Lower leg skin (tissue), 4 donors: ENCODE measurements at regions not wholly inside any gene's neighbourhood (a gene's known extent, or its start where the extent isn't known, plus 50 kb on each side); places are given as distances from the start of the nearest gene placed in this dataset.

Experiments
- DNase-seq, 2 donors: peaks; one replicate each; pipeline ENCODE4 v3.0.0-alpha.2; 2019; ENCODE audit warnings: low spot score in 2 of 2
- H3K4me3 ChIP-seq: fragments of 200-600 bp; sonication (generic); 2 replicates; pipeline ENCODE4 v1.5.1; 2017; ENCODE audit warnings: mild to moderate bottlenecking, low read depth; ENCODE audit not compliant: poor library complexity, severe bottlenecking
- POLR2A ChIP-seq, 2 donors: fragments of 450-650 bp; IDR thresholded peaks; one replicate each; pipeline ENCODE4 v1.6.1; 2016 to 2017; ENCODE audit warnings: antibody characterized with exemption in 2 of 2, mild to moderate bottlenecking in 1 of 2, moderate library complexity in 1 of 2
- WGBS, 2 donors: methylation state at CpG; one replicate each; pipeline ENCODE4 v1.1.5; 2018; 5-methylcytosine and 5-hydroxymethylcytosine counted together
- intact Hi-C: fragments of 100-400 bp; cut with DNase I; formaldehyde crosslinking; loops from one replicate; pipeline ENCODE4 v1.15.0; 2023; ENCODE audit warnings: low total_unique reads
- TF ChIP-seq, protein P1 (sequence below), 3 donors: fragments of 450-650 bp; IDR thresholded peaks; one replicate each; pipeline ENCODE4 v1.5.1; 2016; ENCODE audit warnings: antibody characterized with exemption in 3 of 3, mild to moderate bottlenecking in 3 of 3, moderate library complexity in 2 of 3

DNA sequence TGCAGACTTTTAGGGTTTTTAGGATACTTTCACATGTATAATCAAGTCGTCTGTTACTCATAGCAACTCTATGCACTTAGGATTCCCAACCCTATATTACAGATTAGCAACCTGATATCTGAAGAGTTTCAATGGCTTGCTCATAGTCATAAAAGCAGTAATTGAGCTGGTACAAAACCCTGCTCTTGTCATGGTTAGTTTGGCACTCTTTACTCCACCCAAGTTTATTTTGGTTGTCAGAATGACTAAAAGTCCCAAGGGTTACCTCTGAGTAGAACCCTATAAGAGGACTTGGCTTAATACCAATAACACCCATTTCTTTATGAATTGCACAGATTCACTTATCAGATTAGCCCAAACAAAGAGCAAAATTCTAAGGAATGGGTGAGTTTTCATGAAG lies 550.6 kb downstream of the SOX6 start:
- no peak for DNase-seq
- TF ChIP-seq, protein P1, sequence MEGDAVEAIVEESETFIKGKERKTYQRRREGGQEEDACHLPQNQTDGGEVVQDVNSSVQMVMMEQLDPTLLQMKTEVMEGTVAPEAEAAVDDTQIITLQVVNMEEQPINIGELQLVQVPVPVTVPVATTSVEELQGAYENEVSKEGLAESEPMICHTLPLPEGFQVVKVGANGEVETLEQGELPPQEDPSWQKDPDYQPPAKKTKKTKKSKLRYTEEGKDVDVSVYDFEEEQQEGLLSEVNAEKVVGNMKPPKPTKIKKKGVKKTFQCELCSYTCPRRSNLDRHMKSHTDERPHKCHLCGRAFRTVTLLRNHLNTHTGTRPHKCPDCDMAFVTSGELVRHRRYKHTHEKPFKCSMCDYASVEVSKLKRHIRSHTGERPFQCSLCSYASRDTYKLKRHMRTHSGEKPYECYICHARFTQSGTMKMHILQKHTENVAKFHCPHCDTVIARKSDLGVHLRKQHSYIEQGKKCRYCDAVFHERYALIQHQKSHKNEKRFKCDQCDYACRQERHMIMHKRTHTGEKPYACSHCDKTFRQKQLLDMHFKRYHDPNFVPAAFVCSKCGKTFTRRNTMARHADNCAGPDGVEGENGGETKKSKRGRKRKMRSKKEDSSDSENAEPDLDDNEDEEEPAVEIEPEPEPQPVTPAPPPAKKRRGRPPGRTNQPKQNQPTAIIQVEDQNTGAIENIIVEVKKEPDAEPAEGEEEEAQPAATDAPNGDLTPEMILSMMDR (IDR thresholded peaks at IDR 0.05), result no peak
- TF ChIP-seq POLR2A (IDR thresholded peaks at IDR 0.05), result no peak
- WGBS, 2 donors, result 83 to 90% methylated on average over 1 of the region's 1 CpG
- no peak overlapping the region for H3K4me3 ChIP-seq
- intact Hi-C loops, result no loop called here

DNA sequence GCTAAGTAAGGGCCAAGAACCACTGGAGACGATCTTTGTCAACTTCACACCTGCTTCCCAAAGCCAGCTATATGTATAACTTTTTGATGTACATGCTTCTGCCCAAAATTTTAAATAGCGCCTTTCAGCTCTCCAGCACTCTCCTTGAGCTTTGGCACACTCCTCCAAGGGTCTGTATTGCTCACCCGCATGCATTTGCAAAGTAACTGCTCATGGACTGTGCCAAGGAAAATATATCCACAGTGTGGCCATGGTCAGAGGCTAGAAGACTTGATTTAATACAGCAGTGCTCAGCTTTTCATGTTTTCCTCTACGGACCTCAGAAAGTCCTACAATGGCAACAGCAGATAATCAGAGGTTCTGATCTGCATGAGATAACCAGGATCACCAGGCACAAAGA lies 550.1 kb downstream of the SOX6 start:
- DNase-seq, result no peak
- WGBS, 2 donors, result 97% methylated on average over 4 of the region's 4 CpGs
- no peak for TF ChIP-seq POLR2A (IDR thresholded peaks at IDR 0.05)
- TF ChIP-seq, protein P1 (IDR thresholded peaks at IDR 0.05), result no peak
- intact Hi-C loops, result no loop called here
- no peak overlapping the region for H3K4me3 ChIP-seq

DNA sequence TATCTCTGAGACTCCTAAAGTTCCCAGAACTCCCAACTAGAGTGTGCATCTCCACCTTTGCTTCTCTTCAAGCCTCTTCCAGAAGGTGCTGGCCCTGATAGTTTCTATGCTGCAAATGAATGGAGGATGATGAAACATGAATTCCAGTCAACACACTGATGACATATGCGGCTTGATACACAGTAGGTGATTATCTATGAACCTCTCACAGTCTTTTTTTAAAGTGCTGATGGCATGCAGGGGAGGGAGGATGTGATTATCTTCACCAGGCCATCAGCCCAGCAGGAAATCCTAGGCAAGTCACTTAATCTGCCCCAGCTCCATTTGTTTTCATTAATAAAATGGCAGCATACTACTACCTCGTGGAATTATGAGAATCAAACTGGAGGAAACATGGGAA lies 548.5 kb downstream of the SOX6 start:
- 77 to 89% methylated on average over 2 of the region's 2 CpGs for WGBS, 2 donors
- intact Hi-C loops, result no loop called here
- DNase-seq, result no peak
- TF ChIP-seq, protein P1 (IDR thresholded peaks at IDR 0.05), result no peak
- no peak for TF ChIP-seq POLR2A (IDR thresholded peaks at IDR 0.05)
- no peak overlapping the region for H3K4me3 ChIP-seq

DNA sequence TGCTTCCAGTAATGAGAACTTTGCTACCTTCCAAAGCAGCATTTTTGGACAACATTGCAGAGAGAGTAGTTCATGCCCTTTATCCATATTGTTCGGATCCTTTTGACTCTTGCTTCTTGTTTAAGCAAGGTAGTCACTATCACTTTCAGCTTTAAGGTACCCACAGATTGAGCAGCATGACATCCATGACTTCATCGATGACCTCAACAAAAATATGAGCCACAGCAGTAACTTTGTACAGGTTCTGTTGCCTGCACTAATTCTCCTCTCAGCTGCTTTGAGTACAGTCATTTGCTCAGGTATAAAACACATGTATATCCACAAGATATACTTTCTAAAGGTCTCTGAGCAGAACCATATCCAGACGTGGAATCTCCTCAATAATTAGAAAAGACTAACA lies 546.3 kb downstream of the SOX6 start:
- WGBS, 2 donors, result 88 to 96% methylated on average over 3 of the region's 3 CpGs
- H3K4me3 ChIP-seq, result no peak overlapping the region
- TF ChIP-seq POLR2A (IDR thresholded peaks at IDR 0.05), result no peak
- TF ChIP-seq, protein P1 (IDR thresholded peaks at IDR 0.05), result no peak
- DNase-seq, result no peak
- intact Hi-C loops, result no loop called here

DNA sequence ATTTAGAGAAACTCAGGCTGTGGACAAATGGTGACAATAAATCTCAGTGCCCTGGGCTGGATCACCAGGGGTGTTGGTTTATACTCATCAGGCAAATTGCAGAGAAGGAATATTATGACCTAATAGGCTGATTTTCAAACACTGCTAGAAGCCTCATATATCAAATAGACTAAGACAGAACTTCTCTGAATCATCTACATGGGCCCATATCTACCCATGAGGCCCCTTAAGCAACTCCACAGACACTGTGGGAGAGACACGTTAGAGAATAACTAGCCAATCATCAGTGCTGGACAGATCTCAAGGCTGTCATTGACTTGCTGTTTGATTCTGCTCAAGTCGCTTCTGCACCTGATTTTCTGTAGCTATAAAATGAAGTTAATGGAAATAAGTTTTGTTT lies 545.8 kb downstream of the SOX6 start:
- H3K4me3 ChIP-seq, result no peak overlapping the region
- TF ChIP-seq POLR2A (IDR thresholded peaks at IDR 0.05), result no peak
- TF ChIP-seq, protein P1 (IDR thresholded peaks at IDR 0.05), result no peak
- no peak for DNase-seq
- 62 to 65% methylated on average over 2 of the region's 2 CpGs for WGBS, 2 donors
- intact Hi-C loops, result no loop called here
